HCT116 (cell line): ENCODE measurements at regions not wholly inside any gene's neighbourhood (a gene's known extent, or its start where the extent isn't known, plus 50 kb on each side); places are given as distances from the start of the nearest gene placed in this dataset.

ENCODE experiments used
- ATAC-seq: fragments of 200-7000 bp; cut with Tn5 transposase; 2 replicates; pipeline ENCODE4 v1.9.1; 2020; ENCODE audit warnings: mild to moderate bottlenecking, moderate library complexity
- BruUV-seq: library from RNA; stranded (reverse); fragments of 400-500 nt; replicated peaks from 2 replicates; lab custom pipeline; 2021; lab: Mats Ljungman, UMichigan
- CTCF ChIA-PET: fragments of 300-600 bp; sonication (Branson Sonifier 250); formaldehyde crosslinking; loops from one replicate; lab custom pipeline; 2021; ENCODE audit warnings: antibody characterized with exemption; lab: Charles Lee
- POLR2A ChIA-PET: fragments of 300-600, 350-600 bp; sonication (Branson Sonifier 250); formaldehyde crosslinking; loops from one replicate; lab custom pipeline; 2021; ENCODE audit warnings: antibody characterized with exemption; lab: Charles Lee
- RAD21 ChIA-PET, 2 experiments: fragments of 300-600 bp; sonication (Branson Sonifier 250); formaldehyde crosslinking; loops; one replicate each; lab custom pipeline; 2023; ENCODE audit warnings: low total read pairs in 2 of 2; ENCODE audit not compliant: uncharacterized antibody in 2 of 2, unreplicated experiment in 2 of 2, low non-redundant PET in 1 of 2; lab: Charles Lee
- DNase-seq: peaks from one replicate; pipeline ENCODE4 v3.0.0-alpha.2; 2010; ENCODE audit warnings: low read depth, low spot score
- H2AFZ ChIP-seq: fragments of 200-600 bp; shearing (Covaris generic), sonication (generic); 2 replicates; pipeline ENCODE4 v1.6.1; 2017; ENCODE audit warnings: low read depth, mixed run types, mixed read lengths, antibody characterized with exemption, low read length; ENCODE audit not compliant: poor library complexity, severe bottlenecking
- H3K27ac ChIP-seq: 2 replicates; pipeline ENCODE4 v1.5.1; 2012; ENCODE audit warnings: low read depth, low read length
- H3K27me3 ChIP-seq: fragments of 200-600 bp; sonication (generic); 2 replicates; pipeline ENCODE4 v1.6.1; 2016; ENCODE audit warnings: mixed run types, low read length, mixed read lengths; ENCODE audit not compliant: insufficient read depth
- H3K36me3 ChIP-seq, 2 experiments: fragments of 200-500 bp in 1 of 2; fragments of 200-600 bp in 1 of 2; sonication (Bioruptor generic) in 1 of 2; sonication (generic) in 1 of 2; 2 replicates each; pipeline versions ENCODE4 v1.5.1 to v1.6.1; 2014 to 2016; ENCODE audit warnings: low read length in 2 of 2, inconsistent platforms in 1 of 2, mixed read lengths in 1 of 2, mixed run types in 1 of 2; ENCODE audit not compliant: insufficient read depth in 2 of 2, control insufficient read depth in 1 of 2
- H3K4me1 ChIP-seq, 2 experiments: fragments of 200-600 bp in 1 of 2; sonication (generic) in 1 of 2; 2 replicates each; pipeline versions ENCODE4 v1.5.1 to v1.6.1; 2012 to 2017; ENCODE audit warnings: low read length in 2 of 2, inconsistent platforms in 1 of 2, mild to moderate bottlenecking in 1 of 2, mixed read lengths in 1 of 2, mixed run types in 1 of 2, moderate library complexity in 1 of 2; ENCODE audit not compliant: insufficient read depth in 2 of 2, control insufficient read depth in 1 of 2
- H3K4me2 ChIP-seq: fragments of 200-600 bp; sonication (generic); 2 replicates; pipeline ENCODE4 v1.6.1; 2017; ENCODE audit warnings: mixed run types, low read length, mixed read lengths
- H3K4me3 ChIP-seq, 2 experiments: fragments of 200-600 bp in 1 of 2; sonication (generic) in 1 of 2; replicated peaks in 1 of 2; 2 replicates each; pipeline ENCODE4 v1.5.1; 2011 to 2016; ENCODE audit warnings: low read length in 2 of 2, control low read depth in 1 of 2, low read depth in 1 of 2, mild to moderate bottlenecking in 1 of 2, mixed read lengths in 1 of 2, mixed run types in 1 of 2
- H3K79me2 ChIP-seq: fragments of 200-600 bp; sonication (generic); 2 replicates; pipeline ENCODE4 v1.6.1; 2017; ENCODE audit warnings: mild to moderate bottlenecking, mixed run types, low read length, moderate library complexity, mixed read lengths; ENCODE audit not compliant: insufficient read depth
- H3K9ac ChIP-seq: fragments of 200-600 bp; sonication (generic); 2 replicates; pipeline ENCODE4 v1.6.1; 2016; ENCODE audit warnings: low read length, mixed read lengths
- H3K9me2 ChIP-seq: fragments of 200-600 bp; sonication (generic), shearing (Covaris generic); 2 replicates; pipeline ENCODE4 v1.6.1; 2017; ENCODE audit warnings: mixed run types, mild to moderate bottlenecking, moderate library complexity; ENCODE audit not compliant: insufficient read depth
- H3K9me3 ChIP-seq, 2 experiments: fragments of 200-500 bp in 1 of 2; fragments of 200-600 bp in 1 of 2; sonication (Bioruptor generic) in 1 of 2; sonication (generic) in 1 of 2; 2 replicates each; pipeline ENCODE4 v1.6.1; 2014 to 2017; ENCODE audit warnings: low read length in 2 of 2, mixed read lengths in 2 of 2, inconsistent platforms in 1 of 2, low read depth in 1 of 2, mild to moderate bottlenecking in 1 of 2, mixed run types in 1 of 2, moderate library complexity in 1 of 2; ENCODE audit not compliant: control insufficient read depth in 1 of 2, insufficient read depth in 1 of 2
- H4K20me1 ChIP-seq: fragments of 200-600 bp; sonication (generic), shearing (Covaris generic); 2 replicates; pipeline ENCODE4 v1.6.1; 2017; ENCODE audit warnings: mixed run types, mild to moderate bottlenecking, moderate library complexity; ENCODE audit not compliant: insufficient read depth
- CBX3 ChIP-seq: IDR thresholded peaks from 2 replicates; pipeline ENCODE4 v1.6.1; 2012; ENCODE audit warnings: low read depth
- EGR1 ChIP-seq: IDR thresholded peaks from 2 replicates; pipeline ENCODE4 v1.6.1; 2012; ENCODE audit warnings: low read depth
- EZH2phosphoT487 ChIP-seq: fragments of 200-600 bp; IDR thresholded peaks from 2 replicates; pipeline ENCODE4 v1.6.1; 2018; ENCODE audit warnings: antibody characterized with exemption, borderline replicate concordance
- JUND ChIP-seq: IDR thresholded peaks from 2 replicates; pipeline ENCODE4 v1.6.1; 2012
- POLR2A ChIP-seq: IDR thresholded peaks from 2 replicates; pipeline ENCODE4 v1.7.0; 2011; ENCODE audit warnings: borderline replicate concordance; ENCODE audit not compliant: insufficient read depth, insufficient read length; ENCODE audit errors: extremely low read depth
- POLR2AphosphoS5 ChIP-seq: IDR thresholded peaks from 2 replicates; pipeline ENCODE4 v1.6.1; 2011; ENCODE audit warnings: mild to moderate bottlenecking, low read depth, low read length, moderate library complexity
- RAD21 ChIP-seq: IDR thresholded peaks from 2 replicates; pipeline ENCODE4 v1.6.1; 2012; ENCODE audit warnings: low read depth, mild to moderate bottlenecking
- SIN3A ChIP-seq: IDR thresholded peaks from 2 replicates; pipeline ENCODE4 v1.6.1; 2012; ENCODE audit warnings: low read depth
- SP1 ChIP-seq: IDR thresholded peaks from 2 replicates; pipeline ENCODE4 v1.6.1; 2012; ENCODE audit warnings: low read depth
- YY1 ChIP-seq: IDR thresholded peaks from 2 replicates; pipeline ENCODE4 v1.6.1; 2011; ENCODE audit warnings: low read length, low read depth, moderate library complexity, mild to moderate bottlenecking; ENCODE audit not compliant: insufficient replicate concordance; ENCODE audit errors: extremely low read depth
- ZBTB33 ChIP-seq: IDR thresholded peaks from 2 replicates; pipeline ENCODE4 v1.6.1; 2011; ENCODE audit warnings: mild to moderate bottlenecking, low read length, moderate library complexity; ENCODE audit not compliant: insufficient replicate concordance; ENCODE audit errors: extremely low read depth
- ZFX ChIP-seq: fragments of 450-650 bp; IDR thresholded peaks from 2 replicates; pipeline ENCODE4 v1.6.1; 2017
- ZNF274 ChIP-seq: fragments of 200-500 bp; sonication (Bioruptor generic); IDR thresholded peaks from 2 replicates; pipeline ENCODE4 v1.6.1; 2014; ENCODE audit warnings: mild to moderate bottlenecking, low read depth, low read length, inconsistent platforms
- intact Hi-C: fragments of 100-400 bp; cut with micrococcal nuclease; formaldehyde crosslinking; loops from 2 replicates; pipeline ENCODE4 v1.10.0; 2022
- TF ChIP-seq, protein P1 (sequence below): IDR thresholded peaks from 2 replicates; pipeline ENCODE4 v1.6.1; 2012

GRCh38 chr13:29935309-29935981, 85.0 kb upstream of the UBL3 start:
- Histone ChIP-seq H3K4me2 (no peak overlapping the region), H3K79me2 (no peaks in the 10 kb centered on the region), H3K9ac (no peak overlapping the region), H3K27ac (no peak overlapping the region), H3K36me3 (no peaks in the 10 kb centered on the region), H3K27me3 (no peaks in the 10 kb centered on the region), H4K20me1 (no peaks in the 10 kb centered on the region), H3K4me1 (no peaks in the 10 kb centered on the region), H3K9me3 (no peaks in the 10 kb centered on the region), H3K9me2 (no peaks in the 10 kb centered on the region), H2AFZ (no peak overlapping the region), H3K4me3 (no peak overlapping the region)
- intact Hi-C loops = no loop called here
- ChIA-PET CTCF (interaction anchor here (2.8 kb wide), 1 partner anchor 11 kb away, joined by 15 read pairs; no protein-coding TSS in a partner anchor), POLR2A (no interaction called here), RAD21 (no interaction called here)
- no peak for TF ChIP-seq SP1
- TF ChIP-seq, protein P1, sequence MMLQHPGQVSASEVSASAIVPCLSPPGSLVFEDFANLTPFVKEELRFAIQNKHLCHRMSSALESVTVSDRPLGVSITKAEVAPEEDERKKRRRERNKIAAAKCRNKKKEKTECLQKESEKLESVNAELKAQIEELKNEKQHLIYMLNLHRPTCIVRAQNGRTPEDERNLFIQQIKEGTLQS = no peak
- TF ChIP-seq ZFX = no peak
- no peak for TF ChIP-seq POLR2AphosphoS5
- no peak for TF ChIP-seq RAD21
- no peak for TF ChIP-seq JUND
- ATAC-seq = no peak
- no peak for DNase-seq
- BruUV-seq = no TSS peak

DNA sequence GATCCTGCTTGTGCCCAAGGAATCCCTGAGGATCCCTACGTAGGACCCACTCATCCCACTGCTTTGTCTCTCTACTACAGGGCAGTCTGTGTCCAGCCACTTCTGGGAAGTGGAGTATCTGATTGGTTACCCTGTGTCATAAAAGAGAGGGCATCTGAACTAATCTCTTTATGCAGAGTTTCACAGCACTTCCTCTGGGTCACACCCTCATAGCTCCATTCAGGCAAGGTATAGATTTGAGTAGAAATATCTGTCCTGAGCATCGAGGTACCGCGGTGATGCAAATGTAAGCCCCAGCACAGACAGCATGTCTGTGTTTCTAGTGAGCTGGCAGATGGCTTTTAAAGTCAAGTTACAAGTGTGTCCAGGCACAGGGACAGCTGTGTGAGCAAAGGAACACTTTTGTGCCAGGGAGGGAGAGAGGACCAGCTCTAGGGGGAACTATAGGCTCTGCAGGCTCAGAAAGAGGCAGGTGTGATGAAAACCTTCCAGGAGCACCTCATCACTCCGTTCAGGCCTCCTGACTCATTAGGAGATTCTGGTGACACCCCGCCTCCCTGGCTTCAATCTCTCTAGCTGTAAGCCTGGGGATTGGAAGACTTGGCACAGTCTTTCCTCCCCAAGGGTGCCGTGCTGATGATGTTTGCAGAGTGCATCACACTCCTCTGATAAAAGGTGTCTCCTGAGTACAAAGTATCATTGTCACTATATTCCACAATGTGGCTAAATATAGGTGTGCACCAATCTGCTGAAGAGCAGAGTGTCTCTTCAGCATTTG, 84.3 kb upstream of the UBL3 start:
- H4K20me1 ChIP-seq = no peaks in the 10 kb centered on the region
- H3K9me3 ChIP-seq = no peaks in the 10 kb centered on the region
- H3K4me1 ChIP-seq = no peaks in the 10 kb centered on the region
- no peaks in the 10 kb centered on the region for H3K27me3 ChIP-seq
- no peaks in the 10 kb centered on the region for H3K9me2 ChIP-seq
- H3K79me2 ChIP-seq = no peaks in the 10 kb centered on the region
- ChIA-PET RAD21 (no interaction called here), POLR2A (no interaction called here), CTCF (interaction anchor here (2.8 kb wide), 1 partner anchor 10 kb away, joined by 15 read pairs; no protein-coding TSS in a partner anchor)
- H3K36me3 ChIP-seq = no peaks in the 10 kb centered on the region
- intact Hi-C loops = no loop called here
- DNase-seq = no peak
- H2AFZ ChIP-seq = no peak overlapping the region
- TF ChIP-seq YY1 (no peak), EGR1 (no peak), POLR2AphosphoS5 (no peak), CBX3 (no peak), POLR2A (no peak), ZFX (no peak), ZNF274 (no peak), SP1 (no peak), JUND (no peak), ZBTB33 (no peak), SIN3A (no peak), EZH2phosphoT487 (no peak)
- TF ChIP-seq, all 23 proteins: peak for 0
- no TSS peak for BruUV-seq
- Histone ChIP-seq H3K4me3 (no peak overlapping the region), H3K9ac (no peak overlapping the region), H3K27ac (no peak overlapping the region), H3K4me2 (no peak overlapping the region)
- ATAC-seq = no peak
